ENCODE measurements at regions not wholly inside any gene's neighbourhood (a gene's known extent, or its start where the extent isn't known, plus 50 kb on each side); places are given as distances from the start of the nearest gene placed in this dataset.

- no peak for TF ChIP-seq CTCF (IDR thresholded peaks at IDR 0.05; ENCODE audit: control extremely low read depth in 1 of 3, insufficient read depth in 1 of 3, low read depth in 1 of 3, low read length in 3 of 3)
- no peak for TF ChIP-seq USF2 (IDR thresholded peaks at IDR 0.05; ENCODE audit: low read length)
- no peak for TF ChIP-seq CREB1 (IDR thresholded peaks at IDR 0.05)
- TF ChIP-seq RAD21 (IDR thresholded peaks at IDR 0.05 in 1 of 2, conservative IDR thresholded peaks at IDR 0.05 in 1 of 2; ENCODE audit: low read depth in 2 of 2, low read length in 2 of 2) = no peak
- no peak for TF ChIP-seq POLR2AphosphoS5 (IDR thresholded peaks at IDR 0.05; ENCODE audit: low read depth, low read length)
- TF ChIP-seq POLR2A (IDR thresholded peaks at IDR 0.05; ENCODE audit: control extremely low read depth in 1 of 2, low read depth in 2 of 2, low read length in 2 of 2) = no peak
- TF ChIP-seq RBBP5 (IDR thresholded peaks at IDR 0.05; ENCODE audit: borderline replicate concordance, low read depth, low read length) = no peak
- no peak for TF ChIP-seq ZNF274 (IDR thresholded peaks at IDR 0.05; ENCODE audit: borderline replicate concordance, extremely low read depth, low read length)
These were observed 185.0 kb upstream of the PTBP2 start for GRCh38 chr1:96536581-96536980.

Data from H1 (cell line).